HL-60 (cell line): ENCODE measurements at regions not wholly inside any gene's neighbourhood (a gene's known extent, or its start where the extent isn't known, plus 50 kb on each side); places are given as distances from the start of the nearest gene placed in this dataset.

Experiments
- DNase-seq, 2 experiments: peaks; one replicate each; pipeline ENCODE4 v3.0.0-alpha.2; 2010 to 2020; ENCODE audit warnings: low read depth in 1 of 2, low spot score in 1 of 2
- H3K27ac ChIP-seq: fragments of 250-450 bp; sonication (Bioruptor Pico); replicated peaks from 2 replicates; pipeline ENCODE4 v1.5.1; 2020; ENCODE audit warnings: mild to moderate bottlenecking, moderate library complexity
- H3K27me3 ChIP-seq: fragments of 250-450 bp; sonication (Bioruptor Pico); 2 replicates; pipeline ENCODE4 v1.5.1; 2021; ENCODE audit warnings: mild to moderate bottlenecking, moderate library complexity; ENCODE audit not compliant: insufficient read depth, poor library complexity, severe bottlenecking
- H3K4me3 ChIP-seq: replicated peaks from 2 replicates; pipeline ENCODE4 v1.5.1; 2011; ENCODE audit warnings: mild to moderate bottlenecking, control low read depth, low read length; ENCODE audit not compliant: insufficient read depth
- CTCF ChIP-seq: IDR thresholded peaks from one replicate; pipeline ENCODE4 v1.5.1; 2011; ENCODE audit warnings: low read length, control low read depth, inconsistent platforms; ENCODE audit not compliant: insufficient read depth
- GABPA ChIP-seq: IDR thresholded peaks from 2 replicates; pipeline ENCODE4 v1.6.1; 2012; ENCODE audit warnings: low read depth
- POLR2AphosphoS5 ChIP-seq: IDR thresholded peaks from 2 replicates; pipeline ENCODE4 v1.6.1; 2012; ENCODE audit warnings: low read depth
- REST ChIP-seq: IDR thresholded peaks from 2 replicates; pipeline ENCODE4 v1.6.1; 2012; ENCODE audit warnings: low read depth; ENCODE audit not compliant: insufficient replicate concordance
- SPI1 ChIP-seq: IDR thresholded peaks from 2 replicates; pipeline ENCODE4 v1.6.1; 2012; ENCODE audit warnings: low read depth, mild to moderate bottlenecking, borderline replicate concordance

GRCh38 chr9:16310278-16311110 lies 560.0 kb downstream of the BNC2 start:
- Histone ChIP-seq H3K27me3 (no peaks in the 10 kb centered on the region), H3K4me3 (no peak overlapping the region), H3K27ac (no peak overlapping the region)
- DNase-seq: no peak
- TF ChIP-seq REST (no peak), CTCF (no peak), GABPA (no peak), SPI1 (no peak), POLR2AphosphoS5 (no peak)

- Histone ChIP-seq H3K4me3 (no peak overlapping the region), H3K27me3 (no peaks in the 10 kb centered on the region), H3K27ac (no peak overlapping the region)
- no peak for TF ChIP-seq GABPA
- DNase-seq: no peak
Observed at GRCh38 chr9:16312116-16312515, 558.4 kb downstream of the BNC2 start.

GRCh38 chr9:16312962-16313546 lies 557.4 kb downstream of the BNC2 start:
- TF ChIP-seq REST (no peak), GABPA (no peak)
- Histone ChIP-seq H3K27ac (no peak overlapping the region), H3K4me3 (no peak overlapping the region), H3K27me3 (no peaks in the 10 kb centered on the region)
- no peak for DNase-seq

GRCh38 chr9:16314476-16314875 lies 556.0 kb downstream of the BNC2 start:
- TF ChIP-seq CTCF: no peak
- no peak for TF ChIP-seq POLR2AphosphoS5
- TF ChIP-seq SPI1: no peak
- TF ChIP-seq REST: no peak
- no peak for TF ChIP-seq GABPA

More at GRCh38 chr9:16314476-16314875, 556.0 kb downstream of the BNC2 start:
- Histone ChIP-seq H3K27me3 (no peaks in the 10 kb centered on the region), H3K4me3 (no peak overlapping the region), H3K27ac (no peak overlapping the region)
- no peak for DNase-seq
